Body of pancreas (tissue), 4 donors: ENCODE measurements at regions not wholly inside any gene's neighbourhood (a gene's known extent, or its start where the extent isn't known, plus 50 kb on each side); places are given as distances from the start of the nearest gene placed in this dataset.

ENCODE experiments used
- POLR2A ChIP-seq, 3 donors: fragments of 450-650 bp; IDR thresholded peaks; one replicate each; pipeline ENCODE4 v1.6.1; 2016; ENCODE audit warnings: antibody characterized with exemption in 3 of 3, mild to moderate bottlenecking in 2 of 3
- TF ChIP-seq, protein P1 (sequence below), 7 experiments: fragments of 450-650 bp in 4 of 7; fragments of 200-600 bp in 3 of 7; sonication (generic) in 3 of 7; IDR thresholded peaks; one replicate each; pipeline ENCODE4 v1.5.1; 2016 to 2019; ENCODE audit warnings: antibody characterized with exemption in 7 of 7

DNA sequence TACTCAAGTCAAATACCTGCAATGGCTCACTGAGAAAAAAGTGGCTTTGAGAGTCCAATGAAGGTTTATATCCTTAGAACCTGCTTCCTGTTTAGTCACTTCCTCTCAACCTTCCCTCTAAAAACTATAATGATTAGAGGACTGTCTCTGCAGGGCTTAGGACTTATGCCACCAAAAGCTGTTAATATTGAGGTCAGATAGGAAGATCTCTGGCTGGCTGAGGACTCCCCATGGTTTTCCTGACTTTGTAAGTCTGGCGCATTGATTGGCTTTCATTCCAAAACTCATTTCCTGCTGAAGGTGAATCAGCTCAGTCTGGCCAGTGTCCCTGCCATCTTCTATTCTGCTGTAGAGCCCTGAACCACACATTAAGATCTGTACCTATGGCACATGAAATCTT lies 140.9 kb upstream of the ANK2 start:
- TF ChIP-seq, protein P1, sequence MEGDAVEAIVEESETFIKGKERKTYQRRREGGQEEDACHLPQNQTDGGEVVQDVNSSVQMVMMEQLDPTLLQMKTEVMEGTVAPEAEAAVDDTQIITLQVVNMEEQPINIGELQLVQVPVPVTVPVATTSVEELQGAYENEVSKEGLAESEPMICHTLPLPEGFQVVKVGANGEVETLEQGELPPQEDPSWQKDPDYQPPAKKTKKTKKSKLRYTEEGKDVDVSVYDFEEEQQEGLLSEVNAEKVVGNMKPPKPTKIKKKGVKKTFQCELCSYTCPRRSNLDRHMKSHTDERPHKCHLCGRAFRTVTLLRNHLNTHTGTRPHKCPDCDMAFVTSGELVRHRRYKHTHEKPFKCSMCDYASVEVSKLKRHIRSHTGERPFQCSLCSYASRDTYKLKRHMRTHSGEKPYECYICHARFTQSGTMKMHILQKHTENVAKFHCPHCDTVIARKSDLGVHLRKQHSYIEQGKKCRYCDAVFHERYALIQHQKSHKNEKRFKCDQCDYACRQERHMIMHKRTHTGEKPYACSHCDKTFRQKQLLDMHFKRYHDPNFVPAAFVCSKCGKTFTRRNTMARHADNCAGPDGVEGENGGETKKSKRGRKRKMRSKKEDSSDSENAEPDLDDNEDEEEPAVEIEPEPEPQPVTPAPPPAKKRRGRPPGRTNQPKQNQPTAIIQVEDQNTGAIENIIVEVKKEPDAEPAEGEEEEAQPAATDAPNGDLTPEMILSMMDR (IDR thresholded peaks at IDR 0.05): no peak
- TF ChIP-seq POLR2A (IDR thresholded peaks at IDR 0.05): no peak
